ENCODE measurements at regions not wholly inside any gene's neighbourhood (a gene's known extent, or its start where the extent isn't known, plus 50 kb on each side); places are given as distances from the start of the nearest gene placed in this dataset.

GRCh38 chr5:115738830-115739229 is 77.6 kb downstream of the CDO1 start:
- no peaks in the 10 kb centered on the region for H3K9me3 ChIP-seq (ENCODE audit: insufficient read depth in 2 of 2, low read depth in 1 of 2, low read length in 1 of 2)
- H2AFZ ChIP-seq (ENCODE audit: low read length): no peak overlapping the region
- WGBS, 2 experiments (ENCODE audit: extremely low coverage in 1 of 2, insufficient coverage in 1 of 2, insufficient read length in 1 of 2, insufficient replicate concordance in 2 of 2, low coverage in 1 of 2, low lambda C conversion rate in 2 of 2, missing lambda C conversion rate in 1 of 2): 94% methylated on average over 1 of the region's 1 CpG; no CpG with 5 or more reads in 1 of the 2 experiments
- H2BK5ac ChIP-seq (ENCODE audit: low read depth, low read length): no peak overlapping the region
- no peak overlapping the region for H4K91ac ChIP-seq (replicated peaks; ENCODE audit: insufficient read length, low read length)
- no peak for TF ChIP-seq MAFK (IDR thresholded peaks at IDR 0.05; ENCODE audit: low read depth, low read length)
- no peak for TF ChIP-seq RNF2 (IDR thresholded peaks at IDR 0.05; ENCODE audit: borderline replicate concordance, low read depth, low read length, missing control alignments, poor library complexity, severe bottlenecking)
- TF ChIP-seq, protein P1, sequence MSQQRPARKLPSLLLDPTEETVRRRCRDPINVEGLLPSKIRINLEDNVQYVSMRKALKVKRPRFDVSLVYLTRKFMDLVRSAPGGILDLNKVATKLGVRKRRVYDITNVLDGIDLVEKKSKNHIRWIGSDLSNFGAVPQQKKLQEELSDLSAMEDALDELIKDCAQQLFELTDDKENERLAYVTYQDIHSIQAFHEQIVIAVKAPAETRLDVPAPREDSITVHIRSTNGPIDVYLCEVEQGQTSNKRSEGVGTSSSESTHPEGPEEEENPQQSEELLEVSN (IDR thresholded peaks at IDR 0.05): no peak
- no peak for TF ChIP-seq JUND (IDR thresholded peaks at IDR 0.05; ENCODE audit: low read length)
- no peak for TF ChIP-seq GABPA (IDR thresholded peaks at IDR 0.05; ENCODE audit: borderline replicate concordance, insufficient read depth, low read length)
- no peak for TF ChIP-seq RXRA (IDR thresholded peaks at IDR 0.05; ENCODE audit: insufficient read depth, low read depth, low read length)
- no peak for TF ChIP-seq YY1 (IDR thresholded peaks at IDR 0.05; ENCODE audit: low read depth, low read length)
- H4K5ac ChIP-seq (ENCODE audit: insufficient read length, low read depth, low read length): no peak overlapping the region
- POLR2A ChIA-PET (ENCODE audit: partially characterized antibody): no interaction called here
- H3K36me3 ChIP-seq (ENCODE audit: control insufficient read depth in 2 of 4, insufficient read depth in 4 of 4, low read length in 3 of 4): no peaks in the 10 kb centered on the region
- H2BK20ac ChIP-seq (ENCODE audit: low read length): no peak overlapping the region
- H3K79me2 ChIP-seq (ENCODE audit: control insufficient read depth in 1 of 2, insufficient read depth in 2 of 2, low read length in 2 of 2): no peaks in the 10 kb centered on the region
- DNase-seq (ENCODE audit: low read depth in 1 of 2, low spot score in 2 of 2) (no peak), FAIRE-seq (no peak)
- H2BK120ac ChIP-seq (replicated peaks; ENCODE audit: low read depth, low read length): no peak overlapping the region
- H3K27ac ChIP-seq (ENCODE audit: low read depth, low read length): no peak overlapping the region
- no peak overlapping the region for H3K18ac ChIP-seq (ENCODE audit: extremely low read depth, low read length)
- no peak overlapping the region for H3K4ac ChIP-seq (replicated peaks; ENCODE audit: insufficient read length, low read depth, low read length)
- H4K20me1 ChIP-seq (replicated peaks in 1 of 2; ENCODE audit: control insufficient read depth in 1 of 2, insufficient read depth in 2 of 2, low read length in 2 of 2): no peaks in the 10 kb centered on the region
- no peak overlapping the region for H3K4me2 ChIP-seq (ENCODE audit: insufficient read depth in 1 of 2, low read depth in 2 of 2, low read length in 2 of 2)
- no peaks in the 10 kb centered on the region for H3K23me2 ChIP-seq (ENCODE audit: low read depth, low read length)
- CTCF ChIA-PET (ENCODE audit: partially characterized antibody): interaction anchor here (0.9 to 1.2 kb wide), 3 partner anchors 9 to 34 kb away, joined by 3 read pairs; no protein-coding TSS in a partner anchor
- H3K56ac ChIP-seq (replicated peaks; ENCODE audit: insufficient read length, low read depth, low read length): no peak overlapping the region
- H4K8ac ChIP-seq (ENCODE audit: extremely low read depth, insufficient read depth, low read length): no peak overlapping the region
- H3K9ac ChIP-seq (replicated peaks in 1 of 4; ENCODE audit: extremely low read depth in 1 of 4, low read depth in 3 of 4, low read length in 3 of 4): no peak overlapping the region
- no peak overlapping the region for H2AK5ac ChIP-seq (ENCODE audit: low read depth, low read length)
- H3K4me1 ChIP-seq (replicated peaks in 1 of 4; ENCODE audit: control insufficient read depth in 3 of 4, insufficient read depth in 4 of 4, low read length in 3 of 4): peaks cover 0 to 17% (median 8%) of the 10 kb centered on the region in 4 experiments
- no peak overlapping the region for H2BK12ac ChIP-seq (ENCODE audit: low read depth, low read length)
- no peak overlapping the region for H2BK15ac ChIP-seq (ENCODE audit: low read length)
- no peak overlapping the region for H3K23ac ChIP-seq (ENCODE audit: insufficient read length)
- H3K79me1 ChIP-seq (ENCODE audit: low read depth, low read length): no peaks in the 10 kb centered on the region
- no peak overlapping the region for H3K14ac ChIP-seq (ENCODE audit: insufficient read length)
- H3K4me3 ChIP-seq (ENCODE audit: extremely low read depth in 1 of 4, insufficient read depth in 2 of 4, low read depth in 3 of 4, low read length in 4 of 4): no peak overlapping the region
- H3K27me3 ChIP-seq (replicated peaks in 1 of 4; ENCODE audit: control insufficient read depth in 3 of 4, extremely low read depth in 1 of 4, insufficient read depth in 3 of 4, low read length in 3 of 4): no peaks in the 10 kb centered on the region
